ENCODE measurements at regions not wholly inside any gene's neighbourhood (a gene's known extent, or its start where the extent isn't known, plus 50 kb on each side); places are given as distances from the start of the nearest gene placed in this dataset.

- TF ChIP-seq, protein P1, sequence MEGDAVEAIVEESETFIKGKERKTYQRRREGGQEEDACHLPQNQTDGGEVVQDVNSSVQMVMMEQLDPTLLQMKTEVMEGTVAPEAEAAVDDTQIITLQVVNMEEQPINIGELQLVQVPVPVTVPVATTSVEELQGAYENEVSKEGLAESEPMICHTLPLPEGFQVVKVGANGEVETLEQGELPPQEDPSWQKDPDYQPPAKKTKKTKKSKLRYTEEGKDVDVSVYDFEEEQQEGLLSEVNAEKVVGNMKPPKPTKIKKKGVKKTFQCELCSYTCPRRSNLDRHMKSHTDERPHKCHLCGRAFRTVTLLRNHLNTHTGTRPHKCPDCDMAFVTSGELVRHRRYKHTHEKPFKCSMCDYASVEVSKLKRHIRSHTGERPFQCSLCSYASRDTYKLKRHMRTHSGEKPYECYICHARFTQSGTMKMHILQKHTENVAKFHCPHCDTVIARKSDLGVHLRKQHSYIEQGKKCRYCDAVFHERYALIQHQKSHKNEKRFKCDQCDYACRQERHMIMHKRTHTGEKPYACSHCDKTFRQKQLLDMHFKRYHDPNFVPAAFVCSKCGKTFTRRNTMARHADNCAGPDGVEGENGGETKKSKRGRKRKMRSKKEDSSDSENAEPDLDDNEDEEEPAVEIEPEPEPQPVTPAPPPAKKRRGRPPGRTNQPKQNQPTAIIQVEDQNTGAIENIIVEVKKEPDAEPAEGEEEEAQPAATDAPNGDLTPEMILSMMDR (IDR thresholded peaks at IDR 0.05), result no peak
- ATAC-seq (no peak), DNase-seq (no peak)
- H3K4me1 Mint-ChIP-seq (ENCODE audit: low read depth), result no peaks in the 10 kb centered on the region
- CTCF ChIA-PET, result no interaction called here
- H3K4me3 Mint-ChIP-seq, result no peak overlapping the region
- no peaks in the 10 kb centered on the region for H3K27me3 Mint-ChIP-seq
- no peak overlapping the region for H3K27ac Mint-ChIP-seq
- H3K9me3 Mint-ChIP-seq, result peaks cover 30% of the 10 kb centered on the region
- intact Hi-C loops (cut with micrococcal nuclease), result no loop called here
- no peaks in the 10 kb centered on the region for H3K36me3 Mint-ChIP-seq (ENCODE audit: low read depth)
- POLR2A ChIA-PET, result no interaction called here
Observed at GRCh38 chr7:53684693-53685092, 649.3 kb downstream of the POM121L12 start.

GRCh38 chr7:53690411-53690810, 655.0 kb downstream of the POM121L12 start:
- H3K4me1 Mint-ChIP-seq (ENCODE audit: low read depth), result no peaks in the 10 kb centered on the region
- ATAC-seq (no peak), DNase-seq (no peak)
- H3K27me3 Mint-ChIP-seq, result no peaks in the 10 kb centered on the region
- H3K4me3 Mint-ChIP-seq, result no peak overlapping the region
- H3K36me3 Mint-ChIP-seq (ENCODE audit: low read depth), result no peaks in the 10 kb centered on the region
- CTCF ChIA-PET, result no interaction called here
- POLR2A ChIA-PET, result no interaction called here
- H3K27ac Mint-ChIP-seq, result no peak overlapping the region
- intact Hi-C loops (cut with micrococcal nuclease), result no loop called here
- TF ChIP-seq, protein P1 (IDR thresholded peaks at IDR 0.05), result no peak
- H3K9me3 Mint-ChIP-seq, result peaks cover 27% of the 10 kb centered on the region

DNA sequence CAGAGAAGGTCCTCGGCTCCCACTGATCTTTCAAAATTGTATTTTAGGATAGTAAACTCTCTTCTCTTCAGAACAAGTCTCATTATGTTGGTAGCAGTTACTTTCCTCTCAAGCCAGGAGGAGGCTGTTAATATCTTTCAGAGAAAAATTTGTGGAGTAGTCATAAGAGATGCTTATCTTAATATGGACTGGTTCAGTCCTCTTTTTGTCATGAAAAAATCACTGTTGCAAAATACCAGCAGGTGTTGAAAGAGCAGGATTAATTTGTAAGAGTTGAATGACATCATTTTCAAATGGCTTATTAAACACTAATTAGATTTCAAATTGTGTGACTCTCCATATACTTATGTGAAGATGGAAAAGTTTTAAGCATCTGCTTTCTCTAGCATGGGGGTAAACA, 662.5 kb downstream of the POM121L12 start:
- H3K4me3 Mint-ChIP-seq, result no peak overlapping the region
- TF ChIP-seq, protein P1 (IDR thresholded peaks at IDR 0.05), result no peak
- no peaks in the 10 kb centered on the region for H3K36me3 Mint-ChIP-seq (ENCODE audit: low read depth)
- H3K27me3 Mint-ChIP-seq, result no peaks in the 10 kb centered on the region
- no peaks in the 10 kb centered on the region for H3K4me1 Mint-ChIP-seq (ENCODE audit: low read depth)
- intact Hi-C loops (cut with micrococcal nuclease), result no loop called here
- DNase-seq, result no peak
- no peak overlapping the region for H3K27ac Mint-ChIP-seq
- ChIA-PET CTCF (no interaction called here), POLR2A (no interaction called here)
- ATAC-seq, result no peak
- peaks cover 18% of the 10 kb centered on the region for H3K9me3 Mint-ChIP-seq

DNA sequence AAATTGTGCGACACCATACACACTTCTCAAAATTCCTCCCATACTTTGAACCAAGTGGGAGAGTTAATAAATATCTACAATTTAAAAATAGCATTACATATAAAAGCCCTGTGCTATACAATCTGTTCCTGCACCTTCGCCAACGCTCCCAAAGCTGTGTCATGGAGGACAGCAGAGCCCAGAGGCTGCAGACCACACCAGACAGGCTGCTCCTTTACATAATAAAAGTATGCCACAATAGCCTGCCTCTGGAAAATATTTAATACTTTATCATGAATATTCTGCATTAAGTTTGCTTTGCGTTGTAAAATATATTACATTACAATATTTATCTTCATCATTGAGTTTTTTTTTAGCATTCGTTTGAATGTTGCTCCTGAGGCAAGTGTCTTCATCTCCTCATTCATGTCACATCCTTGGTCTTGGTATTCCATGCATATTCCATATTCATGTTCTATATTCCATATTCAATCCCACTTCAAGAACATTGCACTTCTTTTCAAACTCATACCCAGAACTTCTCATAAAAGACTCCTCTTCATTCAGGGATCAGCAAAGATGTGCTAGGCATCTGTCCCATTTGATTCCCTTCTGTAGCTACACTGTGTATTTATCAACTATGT, 663.9 kb downstream of the POM121L12 start:
- ChIA-PET CTCF (no interaction called here), POLR2A (no interaction called here)
- no peak overlapping the region for H3K4me3 Mint-ChIP-seq
- H3K27me3 Mint-ChIP-seq, result no peaks in the 10 kb centered on the region
- no peaks in the 10 kb centered on the region for H3K36me3 Mint-ChIP-seq (ENCODE audit: low read depth)
- H3K9me3 Mint-ChIP-seq, result peaks cover 17% of the 10 kb centered on the region
- intact Hi-C loops (cut with micrococcal nuclease), result no loop called here
- no peak overlapping the region for H3K27ac Mint-ChIP-seq
- DNase-seq (no peak), ATAC-seq (no peak)
- no peaks in the 10 kb centered on the region for H3K4me1 Mint-ChIP-seq (ENCODE audit: low read depth)
- TF ChIP-seq, protein P1 (IDR thresholded peaks at IDR 0.05), result no peak

DNA sequence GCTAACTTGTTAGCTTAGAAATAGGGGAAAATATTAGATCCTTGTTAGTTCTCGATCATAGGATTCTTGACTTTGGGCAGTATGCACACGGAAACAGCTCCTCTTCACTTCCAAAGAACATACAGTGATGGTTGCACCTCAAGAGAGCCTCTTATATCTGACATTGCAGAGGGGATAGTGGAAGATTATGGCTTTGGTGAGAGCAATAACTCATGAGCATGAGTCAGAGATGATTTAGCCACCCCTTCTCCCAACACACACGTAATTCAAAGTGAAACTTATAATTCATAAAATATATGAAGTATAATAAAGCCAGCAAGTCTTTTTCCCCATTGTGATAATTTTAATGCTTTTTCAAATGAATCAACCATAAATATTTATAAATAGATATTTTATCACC, 683.7 kb downstream of the POM121L12 start:
- CTCF ChIA-PET, result no interaction called here
- ATAC-seq, result no peak
- intact Hi-C loops (cut with micrococcal nuclease), result no loop called here
- no peaks in the 10 kb centered on the region for H3K4me1 Mint-ChIP-seq (ENCODE audit: low read depth)
- no peaks in the 10 kb centered on the region for H3K27me3 Mint-ChIP-seq
- H3K36me3 Mint-ChIP-seq (ENCODE audit: low read depth), result no peaks in the 10 kb centered on the region
- TF ChIP-seq, protein P1 (IDR thresholded peaks at IDR 0.05), result no peak
- no peak overlapping the region for H3K4me3 Mint-ChIP-seq
- peaks cover 22% of the 10 kb centered on the region for H3K9me3 Mint-ChIP-seq
- H3K27ac Mint-ChIP-seq, result no peak overlapping the region
- POLR2A ChIA-PET, result no interaction called here
- no peak for DNase-seq

Data from activated CD8-positive, alpha-beta T cell treated with anti-CD3 and anti-CD28 coated beads for 36 hours (primary cell).